GM19324 (cell line): ENCODE measurements at regions not wholly inside any gene's neighbourhood (a gene's known extent, or its start where the extent isn't known, plus 50 kb on each side); places are given as distances from the start of the nearest gene placed in this dataset.

Source experiments
- ATAC-seq: cut with Tn5 transposase; IDR thresholded peaks from one replicate; pipeline ENCODE4 v1.9.1; 2021; ENCODE audit warnings: mild to moderate bottlenecking, moderate library complexity; ENCODE audit not compliant: unreplicated experiment, low FRiP score

GRCh38 chr13:26897706-26898550, 137.3 kb upstream of the GPR12 start:
- no peak for ATAC-seq

GRCh38 chr13:26896986-26897668, 136.5 kb upstream of the GPR12 start:
- no peak for ATAC-seq

GRCh38 chr13:26895808-26896466, 135.4 kb upstream of the GPR12 start:
- ATAC-seq = no peak

GRCh38 chr13:26895081-26895807, 134.7 kb upstream of the GPR12 start:
- no peak for ATAC-seq

- no peak for ATAC-seq
These were observed 128.0 kb upstream of the GPR12 start for GRCh38 chr13:26888632-26889031.

GRCh38 chr13:26887594-26887993, 127.0 kb upstream of the GPR12 start:
- ATAC-seq = no peak

- ATAC-seq = no peak
These were observed 123.1 kb upstream of the GPR12 start for GRCh38 chr13:26883613-26884257.

- ATAC-seq = no peak
These were observed 122.1 kb upstream of the GPR12 start for GRCh38 chr13:26882731-26883130.

GRCh38 chr13:26881154-26881553, 120.6 kb upstream of the GPR12 start:
- no peak for ATAC-seq

GRCh38 chr13:26880735-26881134, 120.1 kb upstream of the GPR12 start:
- no peak for ATAC-seq

GRCh38 chr13:26878438-26878837, 117.9 kb upstream of the GPR12 start:
- ATAC-seq = no peak

- ATAC-seq = no peak
These were observed 112.8 kb upstream of the GPR12 start for GRCh38 chr13:26873386-26873698.

- ATAC-seq = no peak
These were observed 112.2 kb upstream of the GPR12 start for GRCh38 chr13:26872525-26873385.

- no peak for ATAC-seq
These were observed 107.0 kb upstream of the GPR12 start for GRCh38 chr13:26867451-26868091.

- ATAC-seq = no peak
These were observed 104.0 kb upstream of the GPR12 start for GRCh38 chr13:26864576-26864975.

- no peak for ATAC-seq
These were observed 101.4 kb upstream of the GPR12 start for GRCh38 chr13:26861941-26862340.

GRCh38 chr13:26855921-26856320, 95.3 kb upstream of the GPR12 start:
- ATAC-seq = no peak

- ATAC-seq = no peak
These were observed 94.5 kb upstream of the GPR12 start for GRCh38 chr13:26855071-26855470.

GRCh38 chr13:26853323-26853722, 92.7 kb upstream of the GPR12 start:
- ATAC-seq = no peak
